Hippocampal formation (tissue), 2 donors: ENCODE measurements at regions not wholly inside any gene's neighbourhood (a gene's known extent, or its start where the extent isn't known, plus 50 kb on each side); places are given as distances from the start of the nearest gene placed in this dataset.

ENCODE experiments used
- DNase-seq, 2 donors: peaks; one replicate each; lab custom pipeline; 2025; lab: John Stamatoyannopoulos, UW

GRCh38 chr11:95692526-95693260 lies 96.9 kb downstream of the FAM76B start:
- no peak for DNase-seq

DNA sequence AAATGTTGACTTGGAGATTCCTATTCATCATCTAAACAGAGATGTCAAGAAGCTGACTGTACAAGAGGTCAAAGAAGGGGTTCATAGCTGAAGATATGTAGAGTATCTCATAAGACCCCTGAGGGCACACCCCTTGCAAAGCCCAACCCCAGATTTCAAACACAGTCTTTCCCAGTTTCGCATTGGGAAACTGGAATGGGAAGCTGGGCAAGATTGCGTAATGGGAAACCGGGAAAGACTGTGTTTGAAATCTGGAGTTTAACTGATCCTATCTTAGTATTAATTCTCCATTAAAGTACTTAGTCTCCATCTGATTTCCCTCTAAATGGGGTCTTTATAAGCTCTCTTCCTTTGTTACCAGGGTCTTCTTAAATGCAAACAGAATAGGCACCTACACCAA lies 99.5 kb downstream of the FAM76B start:
- no peak for DNase-seq

GRCh38 chr11:95688501-95689222 lies 100.9 kb downstream of the FAM76B start:
- DNase-seq, result no peak

DNA sequence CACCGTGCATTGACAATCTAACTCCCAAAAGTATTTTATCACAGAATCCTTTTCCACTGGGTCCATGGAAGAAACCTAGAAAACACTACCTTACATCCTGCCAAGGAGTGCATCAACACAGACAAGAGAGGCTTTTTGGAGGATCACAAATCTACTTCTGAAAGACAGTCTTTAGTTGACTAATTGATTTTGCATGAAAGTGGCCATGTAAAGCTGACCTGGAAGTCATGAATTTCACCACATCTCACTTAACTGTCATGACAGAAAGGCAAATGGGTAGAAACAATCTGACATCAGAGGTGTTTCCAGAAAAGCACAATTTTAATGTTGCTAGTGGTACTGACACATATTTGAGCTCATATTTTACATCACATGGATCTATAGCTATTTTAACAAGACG lies 101.6 kb downstream of the FAM76B start:
- DNase-seq, result no peak

- no peak for DNase-seq
Observed at GRCh38 chr11:95686265-95686664, 103.3 kb downstream of the FAM76B start.

DNA sequence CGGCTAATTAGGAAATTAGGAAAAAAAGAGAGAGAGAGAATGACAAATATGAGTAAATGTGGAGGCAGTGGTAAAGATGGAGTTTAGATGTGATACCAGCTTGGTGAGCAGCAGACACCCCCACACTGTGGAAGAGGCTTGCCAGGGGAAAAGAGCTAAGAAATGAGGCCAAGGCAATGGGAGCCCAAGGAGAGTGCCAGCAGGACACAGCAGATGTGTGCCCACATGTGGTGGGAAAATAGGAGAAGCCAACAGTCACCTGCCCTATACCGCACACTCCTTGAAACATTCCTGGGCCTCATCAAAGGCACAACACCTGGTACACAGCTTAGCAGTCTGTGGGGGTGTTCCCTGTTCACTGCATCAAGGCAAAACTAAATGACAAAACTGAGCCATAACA lies 104.9 kb downstream of the FAM76B start:
- peak in 1 of 2 donors; percentile 29 for DNase-seq

- no peak for DNase-seq
Observed at GRCh38 chr11:95684170-95684569, 105.4 kb downstream of the FAM76B start.

DNA sequence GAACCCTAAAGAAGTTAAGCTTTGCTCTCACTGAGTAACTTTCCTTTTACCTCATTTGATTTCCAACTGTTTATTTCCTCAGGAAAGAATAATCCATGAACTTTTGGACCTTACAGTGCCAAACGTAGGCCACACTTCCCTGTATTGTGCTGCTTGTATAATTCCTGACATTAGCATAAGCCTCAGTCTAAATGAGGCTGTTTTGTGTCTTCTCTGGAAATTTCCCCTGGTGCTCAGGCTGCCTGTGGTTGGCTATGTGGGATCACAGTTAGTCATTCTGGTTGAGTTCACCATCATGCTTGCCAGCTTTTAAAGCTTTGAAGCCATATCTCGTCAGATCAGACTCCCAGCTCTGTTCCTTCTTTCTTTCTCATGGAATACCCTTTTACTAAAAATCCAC lies 107.0 kb downstream of the FAM76B start:
- DNase-seq, result no peak

DNA sequence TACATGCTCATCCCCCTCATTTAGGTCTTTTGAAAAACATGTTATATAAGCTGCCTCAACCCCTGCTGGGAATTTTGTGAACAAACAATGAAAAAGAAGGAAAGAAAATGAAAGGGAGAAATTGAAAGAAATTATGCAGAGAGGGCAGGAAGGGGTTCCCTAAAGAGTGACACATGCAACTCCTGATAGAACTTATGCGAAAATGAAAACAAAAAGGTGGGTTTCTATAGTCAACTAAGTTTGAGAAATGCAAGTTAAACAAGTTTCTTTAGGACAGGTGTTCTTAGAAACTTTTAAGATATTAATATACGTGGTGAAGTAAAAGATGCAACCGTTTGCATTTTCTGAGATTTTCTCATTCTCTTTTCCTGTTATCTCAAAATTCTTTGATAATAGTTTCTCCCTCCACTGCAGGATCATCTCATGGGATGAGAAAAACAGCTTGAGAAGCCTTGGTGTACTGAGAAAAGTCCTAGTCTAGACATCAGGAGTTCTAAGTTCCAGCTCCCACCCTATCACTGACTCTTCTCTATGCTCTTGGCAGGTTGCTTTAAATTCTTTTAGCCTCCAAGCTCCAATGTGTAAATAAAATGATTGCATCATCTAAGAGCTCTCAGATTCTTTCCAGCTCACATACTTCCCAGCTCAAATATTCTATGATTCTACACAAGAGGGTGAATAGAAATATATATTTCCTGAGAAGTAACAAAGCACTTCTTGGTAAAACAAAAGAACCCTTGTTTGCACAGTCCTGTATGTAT lies 109.2 kb downstream of the FAM76B start:
- DNase-seq, result no peak

DNA sequence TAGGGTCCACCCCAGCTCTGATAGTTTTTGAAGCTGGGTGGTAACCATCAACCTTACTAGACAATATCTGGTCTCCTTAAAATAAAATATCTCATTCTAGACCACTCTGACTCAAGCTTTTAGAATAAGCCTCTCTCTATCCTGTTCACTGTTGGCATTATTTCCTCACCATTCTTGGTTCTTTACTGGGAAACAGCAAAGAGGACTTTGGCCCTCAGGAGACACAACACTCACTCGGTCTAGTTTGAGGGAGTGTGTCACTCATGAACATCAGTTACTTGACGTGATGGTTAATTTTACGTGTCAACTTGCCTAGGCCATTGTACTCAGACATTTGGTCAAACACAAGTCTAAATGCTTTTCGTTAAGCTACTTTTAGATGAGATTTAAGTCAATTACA lies 110.6 kb downstream of the FAM76B start:
- no peak for DNase-seq

DNA sequence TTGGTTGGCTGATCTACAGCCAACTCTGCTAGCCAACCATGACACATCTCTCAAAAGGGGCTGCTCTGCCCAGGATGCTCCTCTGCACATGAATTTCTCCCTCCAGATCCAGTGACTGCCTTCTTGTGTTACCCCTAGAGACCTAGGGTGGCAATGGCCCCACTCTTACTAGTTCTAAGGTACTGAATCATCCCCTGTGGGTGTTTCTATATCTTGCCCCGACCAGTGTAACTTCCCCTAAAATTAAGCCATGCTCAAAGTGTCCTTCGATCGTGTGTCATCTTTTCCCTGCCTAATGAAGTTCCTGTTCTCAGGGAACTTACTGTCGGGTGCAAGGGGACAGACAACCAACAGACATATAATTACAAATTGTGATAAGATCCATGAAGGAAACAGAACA lies 113.3 kb downstream of the FAM76B start:
- no peak for DNase-seq

DNA sequence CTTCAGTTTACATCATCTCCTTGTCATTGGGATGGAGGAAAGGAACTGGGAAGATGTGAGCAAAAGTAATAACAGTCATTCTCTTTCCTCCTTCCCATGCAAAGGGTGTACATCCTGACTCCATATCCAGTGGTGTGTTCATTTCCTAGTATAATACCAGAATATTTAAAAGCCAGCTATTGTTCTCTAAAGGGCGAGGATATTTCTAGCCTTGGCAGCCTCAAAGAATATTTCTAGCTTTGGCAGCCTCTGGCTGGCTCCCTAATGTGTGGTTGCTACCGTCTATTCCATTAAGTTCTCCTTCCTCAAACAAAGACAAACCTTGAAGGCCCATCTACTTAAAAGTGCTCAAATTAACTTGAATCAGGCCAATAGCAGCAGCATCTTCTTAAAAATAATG lies 114.0 kb downstream of the FAM76B start:
- DNase-seq, result no peak

DNA sequence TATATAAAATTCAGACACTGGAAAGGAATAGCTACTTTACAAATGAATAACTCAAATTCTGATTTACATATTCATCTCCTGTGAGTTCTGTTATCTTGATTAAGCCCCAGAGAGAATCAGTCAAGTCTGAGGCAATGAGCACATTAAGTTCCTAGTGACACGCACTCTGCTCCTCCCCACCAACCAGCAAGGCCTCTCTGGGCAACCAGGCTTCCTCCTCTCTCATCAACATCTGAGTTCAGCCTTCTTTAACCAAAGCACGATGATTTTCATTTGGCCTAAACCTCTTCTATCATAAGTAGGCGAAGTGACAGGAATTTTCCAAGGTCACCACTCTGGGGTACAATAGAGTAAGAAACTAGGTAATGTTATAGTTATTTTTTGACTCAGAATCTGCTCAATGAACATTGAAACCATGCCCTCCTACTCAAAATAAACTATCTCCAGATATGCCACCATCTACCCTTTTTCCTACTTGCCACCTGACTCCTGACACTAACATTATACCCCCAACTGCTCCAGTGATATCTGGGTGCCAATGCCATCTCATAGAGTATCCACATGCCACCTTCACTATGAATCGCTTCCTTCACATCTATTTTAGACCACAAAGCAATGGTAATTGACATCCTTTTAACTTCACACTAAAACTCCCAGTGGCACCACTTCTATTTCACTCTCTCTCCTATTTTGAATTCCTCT lies 114.8 kb downstream of the FAM76B start:
- DNase-seq, result no peak

DNA sequence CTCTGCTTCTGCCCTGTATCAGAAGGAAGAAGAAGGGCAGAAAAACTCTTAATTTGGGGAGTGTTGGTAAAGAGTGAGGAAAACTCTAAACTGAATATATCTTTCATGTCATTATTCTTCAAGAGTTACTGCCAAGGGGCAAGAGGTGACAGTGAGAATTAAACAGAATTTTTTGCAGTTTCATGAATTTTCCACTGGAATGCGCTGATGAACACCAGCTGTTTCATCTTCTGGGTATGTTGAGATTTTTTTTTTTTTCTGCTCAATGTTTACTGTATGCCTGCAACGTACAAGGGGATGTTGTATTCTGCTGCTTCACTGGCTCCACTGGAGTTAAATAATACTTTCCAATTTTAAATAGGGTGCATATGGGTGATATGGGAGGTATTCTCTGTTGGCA lies 117.8 kb downstream of the FAM76B start:
- no peak for DNase-seq

- no peak for DNase-seq
Observed at GRCh38 chr11:95668131-95668530, 121.5 kb downstream of the FAM76B start.

DNA sequence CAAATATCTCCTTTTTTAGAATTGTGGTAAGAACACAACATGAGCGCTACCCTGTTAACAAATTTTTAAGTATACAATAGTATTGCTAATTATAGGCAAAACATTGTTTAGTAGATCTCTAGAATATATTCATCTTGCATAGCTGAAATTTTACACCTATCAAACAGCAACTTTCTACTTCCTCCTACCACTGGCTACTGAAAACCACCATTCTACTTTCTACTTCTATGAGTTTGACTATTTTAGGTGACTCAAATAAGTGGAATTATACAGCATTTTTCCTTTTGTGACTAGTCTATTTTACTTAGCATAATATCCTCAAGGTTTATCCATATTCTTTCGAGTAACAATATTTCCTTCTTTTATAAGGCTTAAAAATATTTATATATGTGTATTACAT lies 128.4 kb downstream of the FAM76B start:
- DNase-seq, result no peak

- DNase-seq, result no peak
Observed at GRCh38 chr11:95660038-95660437, 129.5 kb downstream of the FAM76B start.

- no peak for DNase-seq
Observed at GRCh38 chr11:95659088-95659487, 130.5 kb downstream of the FAM76B start.

GRCh38 chr11:95655536-95655935 lies 134.0 kb downstream of the FAM76B start:
- DNase-seq, result no peak

DNA sequence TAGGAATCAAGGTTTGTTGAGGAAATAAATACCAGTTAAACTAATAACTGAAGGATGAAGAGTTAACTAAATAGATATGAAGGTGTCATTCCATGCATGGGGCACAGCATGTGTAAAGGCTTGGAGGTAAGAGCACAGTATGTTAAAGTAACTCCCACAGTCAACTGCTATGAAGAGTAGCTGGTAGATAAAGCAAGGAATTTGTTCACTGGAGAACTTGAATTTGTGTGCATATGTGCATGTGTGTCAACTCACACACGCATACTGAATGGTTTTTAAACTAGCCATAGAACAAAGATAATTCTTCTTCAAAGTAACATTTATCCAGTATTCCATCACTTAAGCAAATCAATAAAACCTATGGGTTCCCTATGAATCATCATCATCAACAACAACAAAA lies 135.9 kb downstream of the FAM76B start:
- DNase-seq, result no peak

GRCh38 chr11:95653099-95653498 lies 136.5 kb downstream of the FAM76B start:
- DNase-seq, result no peak

- no peak for DNase-seq
Observed at GRCh38 chr11:95652002-95652472, 137.5 kb downstream of the FAM76B start.
